K562 (cell line): ENCODE measurements at regions not wholly inside any gene's neighbourhood (a gene's known extent, or its start where the extent isn't known, plus 50 kb on each side); places are given as distances from the start of the nearest gene placed in this dataset.

Source experiments
- ATAC-seq: fragments of 200-7000 bp; cut with Tn5 transposase; 3 replicates; pipeline ENCODE4 v1.9.1; 2020; ENCODE audit warnings: moderate library complexity
- BruUV-seq: library from RNA; stranded (reverse); fragments of 400-500 nt; replicated peaks from 2 replicates; lab custom pipeline; 2021; lab: Mats Ljungman, UMichigan
- CTCF ChIA-PET: fragments of 300-600 bp; formaldehyde crosslinking; extraction: SDS; loops from one replicate; lab custom pipeline; 2021; ENCODE audit warnings: low intra/inter-chr PET ratio; lab: Yijun Ruan, JAX
- POLR2A ChIA-PET: fragments of 300-600, 350-650 bp; sonication (Branson Sonifier 250); formaldehyde crosslinking; extraction: SDS; loops from one replicate; lab custom pipeline; 2021; ENCODE audit warnings: antibody characterized with exemption, inconsistent platforms; lab: Yijun Ruan, JAX
- DNase-seq, 4 experiments: peaks; one replicate each; pipeline versions ENCODE4 v3.0.0 to v3.0.0-alpha.2; 2011 to 2018; ENCODE audit warnings: low spot score in 3 of 4, mixed read lengths in 3 of 4; ENCODE audit errors: extremely low read depth in 1 of 4
- FAIRE-seq: peaks from 2 replicates; lab custom pipeline; 2011; peaks lifted over from hg19 to GRCh38; lab: Jason Lieb, UNC
- H2AFZ ChIP-seq: 2 replicates; pipeline ENCODE4 v1.6.0; 2011; ENCODE audit warnings: low read depth, low read length, control low read depth, inconsistent platforms
- H3K27ac ChIP-seq: fragments of 200-600 bp; 3 replicates; pipeline ENCODE4 v1.8.0; 2011; ENCODE audit warnings: low read depth, mild to moderate bottlenecking, control low read depth, inconsistent platforms, low read length, moderate library complexity, mixed read lengths; ENCODE audit errors: extremely low read depth
- H3K27me3 ChIP-seq, 2 experiments: fragments of 300-600 bp in 1 of 2; 2 replicates in 1 of 2; 3 replicates in 1 of 2; pipeline versions ENCODE4 v1.6.0 to v1.8.0; 2011; ENCODE audit warnings: inconsistent platforms in 2 of 2, low read length in 2 of 2, mild to moderate bottlenecking in 1 of 2, mixed read lengths in 1 of 2, moderate library complexity in 1 of 2; ENCODE audit not compliant: control insufficient read depth in 2 of 2, insufficient read depth in 2 of 2
- H3K36me3 ChIP-seq: fragments of 300-600 bp; 3 replicates; pipeline ENCODE4 v1.8.0; 2011; ENCODE audit warnings: mild to moderate bottlenecking, low read length, inconsistent platforms; ENCODE audit not compliant: control insufficient read depth, insufficient read depth
- H3K4me1 ChIP-seq, 2 experiments: fragments of 200-600 bp in 1 of 2; replicated peaks in 1 of 2; 2 replicates in 1 of 2; 3 replicates in 1 of 2; pipeline versions ENCODE4 v1.5.1 to v1.8.0; 2011; ENCODE audit warnings: inconsistent platforms in 2 of 2, low read length in 2 of 2, mild to moderate bottlenecking in 1 of 2, mixed read lengths in 1 of 2, moderate library complexity in 1 of 2; ENCODE audit not compliant: control insufficient read depth in 2 of 2, insufficient read depth in 2 of 2
- H3K4me2 ChIP-seq: 2 replicates; pipeline ENCODE4 v1.6.1; 2011; ENCODE audit warnings: low read length, control low read depth, inconsistent platforms, mixed read lengths; ENCODE audit not compliant: insufficient read depth
- H3K4me3 ChIP-seq: fragments of 200-600 bp; sonication (generic), shearing (Covaris generic); 2 replicates; pipeline ENCODE4 v1.5.1; 2016; ENCODE audit warnings: control low read depth, inconsistent platforms
- H3K79me2 ChIP-seq: fragments of 200-600 bp; 3 replicates; pipeline ENCODE4 v1.8.0; 2011; ENCODE audit warnings: low read length, inconsistent platforms; ENCODE audit not compliant: control insufficient read depth, insufficient read depth
- H3K9ac ChIP-seq, 2 experiments: 2 replicates each; pipeline versions ENCODE4 v1.6.0 to v1.6.1; 2011; ENCODE audit warnings: low read depth in 2 of 2, low read length in 2 of 2, control low read depth in 1 of 2, inconsistent platforms in 1 of 2, mild to moderate bottlenecking in 1 of 2, mixed read lengths in 1 of 2; ENCODE audit not compliant: insufficient read depth in 1 of 2
- H3K9me1 ChIP-seq: one replicate; pipeline ENCODE4 v1.6.0; 2011; ENCODE audit warnings: inconsistent platforms, mild to moderate bottlenecking, low read length, moderate library complexity; ENCODE audit not compliant: control insufficient read depth, insufficient read depth
- H3K9me3 ChIP-seq: replicated peaks from 2 replicates; pipeline ENCODE4 v1.5.1; 2011; ENCODE audit warnings: low read depth, low read length, inconsistent platforms; ENCODE audit not compliant: control insufficient read depth, insufficient read depth
- H4K20me1 ChIP-seq: replicated peaks from 2 replicates; pipeline ENCODE4 v1.6.1; 2011; ENCODE audit warnings: low read length, inconsistent platforms, mixed read lengths; ENCODE audit not compliant: control insufficient read depth, insufficient read depth
- C11orf30 ChIP-seq: fragments of 450-650 bp; IDR thresholded peaks from 2 replicates; pipeline ENCODE4 v1.6.1; 2016; ENCODE audit warnings: low read depth, mild to moderate bottlenecking
- MEF2D ChIP-seq: conservative IDR thresholded peaks from 2 replicates; pipeline ENCODE4 v1.6.1; 2016; ENCODE audit warnings: low read depth, missing genetic modification characterization, missing compliant biosample characterization
- NFE2 ChIP-seq: IDR thresholded peaks from 2 replicates; pipeline ENCODE4 v1.6.1; 2014; ENCODE audit warnings: antibody characterized with exemption, low read depth
- NFYB ChIP-seq: IDR thresholded peaks from 2 replicates; pipeline ENCODE4 v1.6.1; 2011; ENCODE audit warnings: mild to moderate bottlenecking, moderate library complexity; ENCODE audit not compliant: insufficient read length; ENCODE audit errors: extremely low read depth
- RBM22 ChIP-seq: fragments of 200-400 bp; formaldehyde crosslinking; IDR thresholded peaks from 2 replicates; pipeline ENCODE4 v1.6.1; 2018; ENCODE audit warnings: low read length, low read depth; ENCODE audit not compliant: poor library complexity, severe bottlenecking
- RBM34 ChIP-seq: fragments of 200-400 bp; formaldehyde crosslinking; IDR thresholded peaks from 2 replicates; pipeline ENCODE4 v1.6.1; 2018; ENCODE audit warnings: low read length, borderline replicate concordance; ENCODE audit not compliant: insufficient read depth
- TEAD4 ChIP-seq, 2 experiments: sonication (generic) in 1 of 2; formaldehyde crosslinking in 1 of 2; IDR thresholded peaks; 2 replicates each; pipeline versions ENCODE4 v1.6.1 to v1.8.0; 2012 to 2022; ENCODE audit warnings: borderline replicate concordance in 1 of 2, inconsistent platforms in 1 of 2, low read length in 1 of 2, mild to moderate bottlenecking in 1 of 2, missing genetic modification reagents in 1 of 2
- ZNF444 ChIP-seq: fragments of 250-450 bp; sonication (Bioruptor Pico); IDR thresholded peaks from 2 replicates; pipeline ENCODE4 v1.4.0; 2020; ENCODE audit warnings: mild to moderate bottlenecking, moderate library complexity
- ZNF77 ChIP-seq: fragments of 250-450 bp; sonication (Bioruptor Pico); IDR thresholded peaks from 2 replicates; pipeline ENCODE4 v1.5.0; 2020
- WGBS: fragments of 100-300 bp; shearing (Covaris generic); methylation state at CpG from one replicate; pipeline ENCODE4 v1.1.6; 2016; ENCODE audit warnings: low coverage, mixed read lengths; ENCODE audit not compliant: insufficient coverage; ENCODE audit errors: missing lambda C conversion rate; 5-methylcytosine and 5-hydroxymethylcytosine counted together
- in situ Hi-C: fragments of 300-500 bp; cut with MboI; formaldehyde crosslinking; loops from 4 replicates; pipeline ENCODE4 v1.15.0; 2018; ENCODE audit warnings: inconsistent platforms, mixed read lengths
- intact Hi-C: fragments of 100-400 bp; cut with micrococcal nuclease; formaldehyde crosslinking; loops from 2 replicates; pipeline ENCODE4 v1.14.2; 2022
- TF ChIP-seq, protein P1 (sequence below), 2 experiments: fragments of 450-650 bp; conservative IDR thresholded peaks; 2 replicates each; pipeline ENCODE4 v1.6.1; 2017; ENCODE audit warnings: mild to moderate bottlenecking in 2 of 2, moderate library complexity in 2 of 2
- TF ChIP-seq, protein P2 (sequence below): sonication (generic); formaldehyde crosslinking; IDR thresholded peaks from 2 replicates; pipeline ENCODE4 v1.8.1; 2023; ENCODE audit warnings: mild to moderate bottlenecking, missing genetic modification reagents

DNA sequence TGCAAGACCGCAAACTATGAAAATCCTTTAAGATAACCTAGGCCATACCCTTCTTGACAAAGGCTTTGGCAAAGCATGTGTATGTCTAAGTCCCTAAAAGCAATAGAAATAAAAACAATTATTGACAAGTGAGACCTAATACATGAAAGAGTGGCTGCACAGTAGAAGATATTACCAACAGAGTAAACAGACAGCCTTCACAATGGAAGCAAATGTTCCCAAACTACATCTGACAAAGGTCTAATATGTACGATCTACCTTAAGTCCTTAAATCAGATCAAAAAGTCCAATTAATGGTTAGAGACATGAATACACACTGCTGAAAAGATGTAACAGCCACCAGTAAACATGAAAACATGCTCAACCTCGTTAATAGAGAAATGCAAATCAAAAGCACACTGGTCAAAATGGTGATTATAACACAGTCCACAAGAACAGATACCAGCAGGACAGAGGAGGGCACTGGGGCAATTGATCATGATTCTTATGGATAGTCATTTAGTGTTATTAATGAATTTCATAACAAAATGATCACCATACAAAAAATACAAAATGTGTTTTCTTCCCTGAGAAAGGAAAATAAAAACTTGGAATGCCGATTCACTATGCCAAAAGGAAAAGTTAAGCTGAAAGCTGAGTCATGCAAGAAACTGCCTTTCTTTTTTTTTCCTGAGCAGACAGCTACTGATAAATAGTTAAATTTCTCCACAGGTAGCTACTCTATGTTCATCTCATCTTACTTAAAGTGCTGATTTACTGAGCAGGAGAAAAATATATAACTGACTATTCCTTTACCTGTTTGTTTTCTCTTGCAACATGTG lies 102.6 kb upstream of the VPREB1 start:
- CTCF ChIA-PET = no interaction called here
- no peak overlapping the region for H3K27ac ChIP-seq
- 0 out of 2 replicates have a peak, but pooled peaks have one; percentile 58 for TF ChIP-seq ZNF77
- TF ChIP-seq C11orf30 = peak; percentile 96
- no peak for TF ChIP-seq ZNF444 (CRISPR knock-in tag)
- peak; percentile 93 for TF ChIP-seq NFE2
- no peak for TF ChIP-seq NFYB
- peak; percentile 22 for TF ChIP-seq TEAD4 (IDR thresholded peaks at IDR 0.05; ENCODE audit: low read length)
- TF ChIP-seq TEAD4 (CRISPR knock-in tag; IDR thresholded peaks at IDR 0.05; ENCODE audit: borderline replicate concordance) = no peak
- TF ChIP-seq RBM34 = no peak
- no peak for TF ChIP-seq RBM22
- TF ChIP-seq, protein P1, sequence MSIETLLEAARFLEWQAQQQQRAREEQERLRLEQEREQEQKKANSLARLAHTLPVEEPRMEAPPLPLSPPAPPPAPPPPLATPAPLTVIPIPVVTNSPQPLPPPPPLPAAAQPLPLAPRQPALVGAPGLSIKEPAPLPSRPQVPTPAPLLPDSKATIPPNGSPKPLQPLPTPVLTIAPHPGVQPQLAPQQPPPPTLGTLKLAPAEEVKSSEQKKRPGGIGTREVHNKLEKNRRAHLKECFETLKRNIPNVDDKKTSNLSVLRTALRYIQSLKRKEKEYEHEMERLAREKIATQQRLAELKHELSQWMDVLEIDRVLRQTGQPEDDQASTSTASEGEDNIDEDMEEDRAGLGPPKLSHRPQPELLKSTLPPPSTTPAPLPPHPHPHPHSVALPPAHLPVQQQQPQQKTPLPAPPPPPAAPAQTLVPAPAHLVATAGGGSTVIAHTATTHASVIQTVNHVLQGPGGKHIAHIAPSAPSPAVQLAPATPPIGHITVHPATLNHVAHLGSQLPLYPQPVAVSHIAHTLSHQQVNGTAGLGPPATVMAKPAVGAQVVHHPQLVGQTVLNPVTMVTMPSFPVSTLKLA (conservative IDR thresholded peaks at IDR 0.05) = peak in 1 of 2 experiments; percentile 13; a peak in 1 of 4 replicates
- TF ChIP-seq, protein P2, sequence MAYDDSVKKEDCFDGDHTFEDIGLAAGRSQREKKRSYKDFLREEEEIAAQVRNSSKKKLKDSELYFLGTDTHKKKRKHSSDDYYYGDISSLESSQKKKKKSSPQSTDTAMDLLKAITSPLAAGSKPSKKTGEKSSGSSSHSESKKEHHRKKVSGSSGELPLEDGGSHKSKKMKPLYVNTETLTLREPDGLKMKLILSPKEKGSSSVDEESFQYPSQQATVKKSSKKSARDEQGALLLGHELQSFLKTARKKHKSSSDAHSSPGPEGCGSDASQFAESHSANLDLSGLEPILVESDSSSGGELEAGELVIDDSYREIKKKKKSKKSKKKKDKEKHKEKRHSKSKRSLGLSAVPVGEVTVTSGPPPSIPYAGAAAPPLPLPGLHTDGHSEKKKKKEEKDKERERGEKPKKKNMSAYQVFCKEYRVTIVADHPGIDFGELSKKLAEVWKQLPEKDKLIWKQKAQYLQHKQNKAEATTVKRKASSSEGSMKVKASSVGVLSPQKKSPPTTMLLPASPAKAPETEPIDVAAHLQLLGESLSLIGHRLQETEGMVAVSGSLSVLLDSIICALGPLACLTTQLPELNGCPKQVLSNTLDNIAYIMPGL = 0 out of 2 replicates have a peak, but pooled peaks have one; percentile 41
- 0 out of 2 replicates have a peak, but pooled peaks have one; percentile 16 for TF ChIP-seq MEF2D (tag)

More for the DNA sequence above, 102.6 kb upstream of the VPREB1 start:
- peak overlapping the region; percentile 28 for H3K4me2 ChIP-seq
- in situ Hi-C loops (no loop called here), intact Hi-C loops (no loop called here)
- H3K79me2 ChIP-seq = no peaks in the 10 kb centered on the region
- H3K9ac ChIP-seq = peak overlapping the region in 1 of 2 experiments; percentile 0; a peak in 1 of 4 replicates
- no peaks in the 10 kb centered on the region for H3K9me3 ChIP-seq
- H3K9me1 ChIP-seq = no peaks in the 10 kb centered on the region
- ATAC-seq = peak; percentile 55
- POLR2A ChIA-PET = interaction anchor here (0.6 to 6.1 kb wide), 9 partner anchors 8 to 180 kb away, joined by 3 to 81 read pairs (median 5); no protein-coding TSS in a partner anchor
- whole genome bisulfite sequencing = 23% methylated on average over 4 of the region's 4 CpGs
- FAIRE-seq = peak; percentile 44
- H3K4me3 ChIP-seq = no peak overlapping the region
- peak in 1 of 4 experiments; percentile 59 for DNase-seq
- peaks cover 0 to 11% of the 10 kb centered on the region in 2 experiments; a peak in 2 of 5 replicates for H3K4me1 ChIP-seq
- H3K36me3 ChIP-seq = no peaks in the 10 kb centered on the region
- BruUV-seq = no TSS peak
- peaks cover 3 to 16% of the 10 kb centered on the region in 2 experiments for H3K27me3 ChIP-seq
- no peaks in the 10 kb centered on the region for H4K20me1 ChIP-seq
- peak overlapping the region; percentile 42 for H2AFZ ChIP-seq
